ENCODE measurements at regions not wholly inside any gene's neighbourhood (a gene's known extent, or its start where the extent isn't known, plus 50 kb on each side); places are given as distances from the start of the nearest gene placed in this dataset.

DNA sequence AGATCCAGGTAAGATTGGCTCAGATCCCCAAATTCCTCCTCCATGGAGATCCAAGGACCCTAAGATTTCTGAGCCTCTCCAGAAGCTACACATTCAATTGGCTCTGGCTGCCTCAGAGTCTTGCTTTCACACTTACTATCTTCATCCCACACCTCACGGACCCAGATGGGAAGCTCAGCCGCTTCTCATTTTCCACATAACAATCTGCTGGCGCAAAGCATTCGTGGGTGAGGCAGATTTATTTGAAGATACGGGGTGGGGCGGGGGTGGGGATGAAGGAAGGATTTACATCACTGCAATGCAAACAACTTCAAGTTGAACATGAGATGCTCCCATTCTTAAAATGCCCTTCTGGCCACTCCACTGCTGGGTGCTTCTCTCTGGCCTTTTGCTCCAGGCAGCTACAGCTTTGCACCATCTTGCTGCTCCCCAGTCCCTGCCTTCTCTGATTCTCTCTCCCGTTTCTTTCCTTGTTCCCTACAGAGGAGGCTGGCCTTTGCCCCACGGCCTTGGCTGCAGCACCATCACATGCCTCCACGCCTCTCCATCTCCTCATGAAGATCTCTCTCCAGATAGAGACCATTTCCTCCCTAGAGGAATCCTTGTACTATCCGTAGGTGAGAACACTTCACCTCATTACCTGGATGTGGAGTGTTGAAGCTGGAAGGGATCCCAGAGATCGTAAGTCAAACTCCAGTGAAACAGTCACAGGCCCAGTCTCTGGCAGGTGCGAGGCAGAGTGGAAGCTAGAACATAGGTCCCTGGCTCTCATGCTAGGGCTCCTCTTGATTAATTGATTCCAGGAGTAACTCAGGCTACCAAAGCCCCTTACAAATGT lies 175.9 kb downstream of the RPLP1 start:
- no peak overlapping the region for H3K4me3 ChIP-seq (ENCODE audit: low read depth, low read length)
- TF ChIP-seq, protein P1, sequence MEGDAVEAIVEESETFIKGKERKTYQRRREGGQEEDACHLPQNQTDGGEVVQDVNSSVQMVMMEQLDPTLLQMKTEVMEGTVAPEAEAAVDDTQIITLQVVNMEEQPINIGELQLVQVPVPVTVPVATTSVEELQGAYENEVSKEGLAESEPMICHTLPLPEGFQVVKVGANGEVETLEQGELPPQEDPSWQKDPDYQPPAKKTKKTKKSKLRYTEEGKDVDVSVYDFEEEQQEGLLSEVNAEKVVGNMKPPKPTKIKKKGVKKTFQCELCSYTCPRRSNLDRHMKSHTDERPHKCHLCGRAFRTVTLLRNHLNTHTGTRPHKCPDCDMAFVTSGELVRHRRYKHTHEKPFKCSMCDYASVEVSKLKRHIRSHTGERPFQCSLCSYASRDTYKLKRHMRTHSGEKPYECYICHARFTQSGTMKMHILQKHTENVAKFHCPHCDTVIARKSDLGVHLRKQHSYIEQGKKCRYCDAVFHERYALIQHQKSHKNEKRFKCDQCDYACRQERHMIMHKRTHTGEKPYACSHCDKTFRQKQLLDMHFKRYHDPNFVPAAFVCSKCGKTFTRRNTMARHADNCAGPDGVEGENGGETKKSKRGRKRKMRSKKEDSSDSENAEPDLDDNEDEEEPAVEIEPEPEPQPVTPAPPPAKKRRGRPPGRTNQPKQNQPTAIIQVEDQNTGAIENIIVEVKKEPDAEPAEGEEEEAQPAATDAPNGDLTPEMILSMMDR (IDR thresholded peaks at IDR 0.05; ENCODE audit: insufficient read depth, low read depth, low read length) = no peak
- DNase-seq (ENCODE audit: low read depth) = no peak

DNA sequence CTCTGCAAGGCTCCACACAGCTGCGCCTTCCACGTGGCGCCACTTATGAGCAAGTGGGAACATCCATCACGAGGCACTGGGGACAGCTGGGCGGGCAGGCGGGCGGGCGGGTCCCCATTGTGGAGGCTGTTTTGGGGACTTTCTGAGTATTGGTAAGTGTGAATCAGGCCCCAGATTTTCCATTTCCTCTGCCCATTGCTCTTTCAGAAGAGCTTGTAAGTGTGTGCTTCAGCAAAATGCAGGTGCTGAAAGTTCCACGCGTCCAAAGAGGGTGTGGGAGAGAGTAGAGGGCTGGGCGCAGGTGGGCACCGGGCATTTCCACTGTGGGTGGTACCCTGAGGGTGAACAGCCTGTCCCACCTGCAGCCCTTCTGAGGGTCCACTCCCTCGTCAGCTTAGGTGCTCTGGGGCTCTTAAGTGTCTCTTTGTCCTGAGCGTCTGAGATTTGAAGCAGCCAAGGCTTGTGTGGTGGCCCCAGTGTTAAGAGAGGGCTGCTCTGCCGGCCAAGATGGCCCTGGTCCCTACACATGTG lies 177.1 kb downstream of the RPLP1 start:
- DNase-seq (ENCODE audit: low read depth) = no peak
- TF ChIP-seq, protein P1 (IDR thresholded peaks at IDR 0.05; ENCODE audit: insufficient read depth, low read depth, low read length) = no peak
- H3K4me3 ChIP-seq (ENCODE audit: low read depth, low read length) = no peak overlapping the region

GRCh38 chr15:69631005-69631404 lies 178.4 kb downstream of the RPLP1 start:
- H3K4me3 ChIP-seq (ENCODE audit: low read depth, low read length) = no peak overlapping the region
- no peak for DNase-seq (ENCODE audit: low read depth)
- TF ChIP-seq, protein P1 (IDR thresholded peaks at IDR 0.05; ENCODE audit: insufficient read depth, low read depth, low read length) = no peak

DNA sequence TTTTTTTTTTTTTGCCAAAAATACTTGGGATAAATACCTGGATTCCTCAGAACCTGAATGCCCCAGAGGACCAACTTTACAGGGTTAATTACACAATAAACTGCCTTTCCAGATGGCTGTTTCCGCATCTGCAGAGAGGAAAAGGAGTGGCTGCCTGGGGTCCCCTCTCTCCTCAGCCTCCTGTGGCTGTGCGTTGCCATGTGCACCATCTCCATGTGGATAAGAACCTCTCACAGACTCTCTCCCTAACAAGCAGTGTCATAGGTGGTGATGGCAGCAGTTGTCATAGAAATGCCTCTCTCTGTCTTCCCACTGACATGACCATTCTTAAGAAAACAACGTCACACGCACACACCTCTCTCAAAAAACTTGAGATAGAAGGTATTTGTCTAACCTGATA lies 179.4 kb downstream of the RPLP1 start:
- TF ChIP-seq, protein P1 (IDR thresholded peaks at IDR 0.05; ENCODE audit: insufficient read depth, low read depth, low read length) = no peak
- H3K4me3 ChIP-seq (ENCODE audit: low read depth, low read length) = no peak overlapping the region
- no peak for DNase-seq (ENCODE audit: low read depth)

DNA sequence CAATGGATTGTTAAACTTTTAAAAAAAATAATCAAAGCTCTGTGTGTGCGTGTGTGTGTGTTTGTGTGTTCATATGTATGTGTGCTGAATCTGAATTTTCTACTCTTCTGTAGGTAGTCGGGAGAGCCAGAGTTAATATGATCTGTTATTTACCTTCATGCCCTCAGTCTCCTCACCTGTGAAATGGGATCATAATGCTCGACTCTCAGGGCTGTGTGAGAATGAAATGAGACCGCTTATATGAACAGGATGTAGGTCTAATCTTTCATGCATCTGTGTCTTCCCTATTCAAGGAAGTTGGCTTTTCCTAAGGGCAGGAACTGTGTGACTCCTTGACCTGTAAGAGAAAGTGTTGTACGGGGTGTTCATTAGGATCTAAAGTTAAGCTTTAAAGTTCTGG lies 182.2 kb downstream of the RPLP1 start:
- DNase-seq (ENCODE audit: low read depth) = no peak
- H3K4me3 ChIP-seq (ENCODE audit: low read depth, low read length) = no peak overlapping the region
- TF ChIP-seq, protein P1 (IDR thresholded peaks at IDR 0.05; ENCODE audit: insufficient read depth, low read depth, low read length) = no peak

DNA sequence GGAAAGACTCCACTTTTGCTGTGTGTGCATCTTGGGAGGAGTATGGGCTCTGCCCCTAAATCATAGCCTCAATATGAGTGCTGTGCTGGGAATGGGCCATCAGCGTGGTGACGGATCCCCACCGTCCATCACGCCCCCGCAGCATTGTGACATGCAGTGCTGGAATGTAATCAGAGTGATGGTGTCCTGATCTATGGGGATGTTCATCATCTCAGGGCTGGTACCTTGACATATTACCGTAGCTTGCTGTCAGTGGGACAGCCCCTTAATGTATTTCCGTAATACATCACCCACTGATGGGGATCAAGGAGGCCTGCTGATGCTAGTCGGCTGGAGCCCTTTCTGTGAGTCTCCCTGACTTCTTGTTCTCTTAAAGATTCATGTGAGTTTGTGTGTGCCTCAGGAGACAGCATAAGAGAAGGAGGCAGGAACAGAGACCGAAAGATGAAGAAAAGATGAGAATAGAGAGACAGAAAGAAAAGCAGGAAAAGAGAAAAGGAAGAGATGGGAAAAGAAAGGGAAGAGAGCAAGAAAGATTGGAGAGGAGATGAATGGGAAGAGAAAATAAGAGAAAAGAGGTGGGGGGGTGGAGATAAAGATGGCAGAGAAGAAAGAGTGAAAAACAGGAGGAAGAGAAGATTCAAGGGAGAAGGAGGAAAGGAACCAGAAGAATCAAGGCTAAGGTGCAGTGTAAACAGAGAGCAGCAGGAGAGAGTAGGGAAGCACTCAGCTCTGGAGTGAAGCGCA lies 183.7 kb downstream of the RPLP1 start:
- no peak overlapping the region for H3K4me3 ChIP-seq (ENCODE audit: low read depth, low read length)
- DNase-seq (ENCODE audit: low read depth) = no peak
- TF ChIP-seq, protein P1 (IDR thresholded peaks at IDR 0.05; ENCODE audit: insufficient read depth, low read depth, low read length) = no peak

All from fibroblast of villous mesenchyme (primary cell).